ENCODE measurements at regions not wholly inside any gene's neighbourhood (a gene's known extent, or its start where the extent isn't known, plus 50 kb on each side); places are given as distances from the start of the nearest gene placed in this dataset.

DNA sequence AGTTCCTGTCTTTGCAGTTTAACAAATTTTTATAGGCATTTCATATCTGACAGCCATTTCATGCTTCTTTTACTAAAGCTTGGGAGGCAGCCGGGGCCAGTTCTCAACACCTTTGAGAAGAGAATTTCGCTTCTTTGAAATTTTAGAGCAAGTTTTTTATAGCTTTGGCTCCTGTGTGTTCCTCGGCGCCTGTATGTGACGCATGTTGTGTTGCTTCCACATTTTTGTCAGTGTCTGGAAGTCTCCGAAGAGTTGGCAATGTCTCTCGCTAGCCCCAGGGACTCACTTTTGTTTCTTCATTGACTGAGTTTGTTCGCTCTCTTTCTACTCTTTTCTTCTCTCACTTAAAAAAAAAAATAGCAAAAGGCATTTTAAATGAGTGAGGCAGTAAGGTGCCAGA, 386.9 kb upstream of the PLXNA2 start:
- DNase-seq (ENCODE audit: low read depth) (no peak), FAIRE-seq (no peak)
- H3K9me3 ChIP-seq (ENCODE audit: insufficient read depth, low read depth, low read length): no peaks in the 10 kb centered on the region
- no peak overlapping the region for H3K9ac ChIP-seq (ENCODE audit: low read length)
- H3K27me3 ChIP-seq (ENCODE audit: insufficient read depth, low read length): no peaks in the 10 kb centered on the region
- H3K4me1 Mint-ChIP-seq (ENCODE audit: low read depth, unreplicated experiment): no peaks in the 10 kb centered on the region
- TF ChIP-seq CTCF (IDR thresholded peaks at IDR 0.05; ENCODE audit: insufficient read depth, low read depth, low read length) (no peak), EZH2 (IDR thresholded peaks at IDR 0.05; ENCODE audit: insufficient read depth, low read length) (no peak)
- H3K79me2 ChIP-seq (ENCODE audit: insufficient read depth, low read length): no peaks in the 10 kb centered on the region
- no peak overlapping the region for H3K4me2 ChIP-seq (ENCODE audit: low read length)
- H4K20me1 ChIP-seq (ENCODE audit: insufficient read depth, low read length): no peaks in the 10 kb centered on the region
- no peak overlapping the region for H3K4me3 ChIP-seq (ENCODE audit: insufficient read depth, low read depth, low read length)
- no peak overlapping the region for H3K27ac ChIP-seq (ENCODE audit: low read depth, low read length)
- no peaks in the 10 kb centered on the region for H3K9me3 Mint-ChIP-seq (ENCODE audit: unreplicated experiment)
- no peaks in the 10 kb centered on the region for H3K36me3 ChIP-seq (ENCODE audit: insufficient read depth, low read length)
- H2AFZ ChIP-seq (ENCODE audit: low read depth, low read length): no peak overlapping the region
- no peak overlapping the region for H3K27ac Mint-ChIP-seq (ENCODE audit: unreplicated experiment)
- H3K4me3 Mint-ChIP-seq (ENCODE audit: unreplicated experiment): no peak overlapping the region
- H3K27me3 Mint-ChIP-seq (ENCODE audit: low read depth, unreplicated experiment): peaks cover 6% of the 10 kb centered on the region
- no peaks in the 10 kb centered on the region for H3K36me3 Mint-ChIP-seq (ENCODE audit: low read depth, unreplicated experiment)
- no peaks in the 10 kb centered on the region for H3K4me1 ChIP-seq (ENCODE audit: insufficient read depth, low read length)

- TF ChIP-seq EZH2 (IDR thresholded peaks at IDR 0.05; ENCODE audit: insufficient read depth, low read length): no peak
- TF ChIP-seq CTCF (IDR thresholded peaks at IDR 0.05; ENCODE audit: insufficient read depth, low read depth, low read length): no peak
- no peak overlapping the region for H3K4me3 Mint-ChIP-seq (ENCODE audit: unreplicated experiment)
- H4K20me1 ChIP-seq (ENCODE audit: insufficient read depth, low read length): no peaks in the 10 kb centered on the region
- H3K4me3 ChIP-seq (ENCODE audit: insufficient read depth, low read depth, low read length): no peak overlapping the region
- H3K4me2 ChIP-seq (ENCODE audit: low read length): no peak overlapping the region
- H3K36me3 ChIP-seq (ENCODE audit: insufficient read depth, low read length): no peaks in the 10 kb centered on the region
- H3K9ac ChIP-seq (ENCODE audit: low read length): no peak overlapping the region
- H3K36me3 Mint-ChIP-seq (ENCODE audit: low read depth, unreplicated experiment): no peaks in the 10 kb centered on the region
- H3K79me2 ChIP-seq (ENCODE audit: insufficient read depth, low read length): no peaks in the 10 kb centered on the region
- H3K27me3 Mint-ChIP-seq (ENCODE audit: low read depth, unreplicated experiment): peaks cover 9% of the 10 kb centered on the region
- H3K27me3 ChIP-seq (ENCODE audit: insufficient read depth, low read length): no peaks in the 10 kb centered on the region
- no peaks in the 10 kb centered on the region for H3K9me3 ChIP-seq (ENCODE audit: insufficient read depth, low read depth, low read length)
- H3K9me3 Mint-ChIP-seq (ENCODE audit: unreplicated experiment): no peaks in the 10 kb centered on the region
- no peak overlapping the region for H3K27ac ChIP-seq (ENCODE audit: low read depth, low read length)
- no peak for FAIRE-seq
- DNase-seq (ENCODE audit: low read depth): no peak
- H2AFZ ChIP-seq (ENCODE audit: low read depth, low read length): no peak overlapping the region
- no peaks in the 10 kb centered on the region for H3K4me1 ChIP-seq (ENCODE audit: insufficient read depth, low read length)
- H3K4me1 Mint-ChIP-seq (ENCODE audit: low read depth, unreplicated experiment): no peaks in the 10 kb centered on the region
- no peak overlapping the region for H3K27ac Mint-ChIP-seq (ENCODE audit: unreplicated experiment)
Measured at GRCh38 chr1:208631506-208631905, 387.3 kb upstream of the PLXNA2 start.

DNA sequence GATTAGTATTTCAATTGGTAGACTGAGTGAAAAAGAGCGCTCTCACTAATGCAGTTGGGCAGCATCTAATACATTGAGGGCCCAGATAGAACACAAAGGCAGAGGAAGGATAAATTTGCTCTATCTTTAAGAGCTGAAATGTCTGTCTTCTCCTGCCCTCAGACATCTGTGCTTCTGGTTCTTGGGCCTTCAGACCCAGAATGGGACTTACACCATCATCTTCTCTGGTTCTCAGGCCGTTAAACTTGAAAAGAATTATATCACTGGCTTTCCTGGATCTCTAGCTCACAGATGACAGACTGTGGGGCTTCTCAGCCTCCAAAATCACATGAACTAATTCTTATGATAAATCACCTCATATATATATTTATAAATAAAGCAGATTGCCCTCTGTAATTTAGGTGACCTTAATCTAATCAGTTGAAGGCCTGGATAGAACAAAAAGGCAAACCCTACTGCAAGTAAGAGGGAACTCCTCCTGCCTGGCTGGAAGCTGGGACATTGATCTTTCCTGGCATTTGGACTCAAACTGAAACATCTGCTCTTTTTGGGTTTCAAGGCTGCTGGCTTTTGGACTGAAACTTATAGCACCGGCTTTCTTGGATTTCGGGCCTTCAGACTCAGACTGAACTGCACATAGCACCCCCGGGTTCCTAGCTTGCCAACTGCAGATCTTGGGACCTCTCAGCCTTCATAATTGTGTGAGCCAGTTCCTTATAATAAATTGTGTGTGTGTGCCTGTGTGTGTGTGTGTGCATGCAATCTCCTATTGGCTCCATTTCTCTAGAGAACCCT, 390.4 kb upstream of the PLXNA2 start:
- H3K4me1 ChIP-seq (ENCODE audit: insufficient read depth, low read length): no peaks in the 10 kb centered on the region
- TF ChIP-seq EZH2 (IDR thresholded peaks at IDR 0.05; ENCODE audit: insufficient read depth, low read length): no peak
- TF ChIP-seq CTCF (IDR thresholded peaks at IDR 0.05; ENCODE audit: insufficient read depth, low read depth, low read length): no peak
- H3K36me3 ChIP-seq (ENCODE audit: insufficient read depth, low read length): no peaks in the 10 kb centered on the region
- no peaks in the 10 kb centered on the region for H3K9me3 ChIP-seq (ENCODE audit: insufficient read depth, low read depth, low read length)
- H3K36me3 Mint-ChIP-seq (ENCODE audit: low read depth, unreplicated experiment): no peaks in the 10 kb centered on the region
- H3K27me3 ChIP-seq (ENCODE audit: insufficient read depth, low read length): no peaks in the 10 kb centered on the region
- no peaks in the 10 kb centered on the region for H3K4me1 Mint-ChIP-seq (ENCODE audit: low read depth, unreplicated experiment)
- FAIRE-seq (no peak), DNase-seq (ENCODE audit: low read depth) (no peak)
- H3K27me3 Mint-ChIP-seq (ENCODE audit: low read depth, unreplicated experiment): peaks cover 14% of the 10 kb centered on the region
- no peak overlapping the region for H3K4me3 Mint-ChIP-seq (ENCODE audit: unreplicated experiment)
- H3K79me2 ChIP-seq (ENCODE audit: insufficient read depth, low read length): no peaks in the 10 kb centered on the region
- no peak overlapping the region for H3K27ac Mint-ChIP-seq (ENCODE audit: unreplicated experiment)
- no peak overlapping the region for H3K9ac ChIP-seq (ENCODE audit: low read length)
- no peaks in the 10 kb centered on the region for H4K20me1 ChIP-seq (ENCODE audit: insufficient read depth, low read length)
- H3K4me2 ChIP-seq (ENCODE audit: low read length): no peak overlapping the region
- no peak overlapping the region for H2AFZ ChIP-seq (ENCODE audit: low read depth, low read length)
- no peak overlapping the region for H3K4me3 ChIP-seq (ENCODE audit: insufficient read depth, low read depth, low read length)
- H3K9me3 Mint-ChIP-seq (ENCODE audit: unreplicated experiment): no peaks in the 10 kb centered on the region
- H3K27ac ChIP-seq (ENCODE audit: low read depth, low read length): no peak overlapping the region
